ENCODE measurements at regions not wholly inside any gene's neighbourhood (a gene's known extent, or its start where the extent isn't known, plus 50 kb on each side); places are given as distances from the start of the nearest gene placed in this dataset.

- no peak for TF ChIP-seq CTCF (conservative IDR thresholded peaks at IDR 0.05; ENCODE audit: low read depth in 2 of 2)
- no peak for TF ChIP-seq EZH2 (IDR thresholded peaks at IDR 0.05; ENCODE audit: low read depth, unreplicated experiment)
- no peak for TF ChIP-seq ETS1 (IDR thresholded peaks at IDR 0.05)
- no peak for TF ChIP-seq EZH2phosphoT487 (IDR thresholded peaks at IDR 0.05; ENCODE audit: unreplicated experiment)
- no peak for TF ChIP-seq JUNB (IDR thresholded peaks at IDR 0.05; ENCODE audit: unreplicated experiment)
- no peak for TF ChIP-seq STAT1 (IDR thresholded peaks at IDR 0.05; ENCODE audit: unreplicated experiment)
Measured at GRCh38 chr9:89952401-89952800, 347.6 kb downstream of the GADD45G start.

Measured in GM23338 (cell line).